IMR-90 (cell line): ENCODE measurements at regions not wholly inside any gene's neighbourhood (a gene's known extent, or its start where the extent isn't known, plus 50 kb on each side); places are given as distances from the start of the nearest gene placed in this dataset.

Experiments used
- ATAC-seq: fragments of 200-7000 bp; cut with Tn5 transposase; 2 replicates; pipeline ENCODE4 v1.9.1; 2020; ENCODE audit warnings: low read depth, mild to moderate bottlenecking, moderate library complexity
- BruUV-seq: library from RNA; stranded (reverse); fragments of 400-500 nt; replicated peaks from 2 replicates; lab custom pipeline; 2021; lab: Mats Ljungman, UMichigan
- CTCF ChIA-PET: fragments of 300-600 bp; formaldehyde crosslinking; extraction: SDS; loops from one replicate; lab custom pipeline; 2021; ENCODE audit warnings: antibody characterized with exemption; lab: Yijun Ruan, JAX
- POLR2A ChIA-PET: fragments of 300-600 bp; sonication (Branson Sonifier 250); formaldehyde crosslinking; loops from one replicate; lab custom pipeline; 2022; ENCODE audit warnings: antibody characterized with exemption; ENCODE audit not compliant: unreplicated experiment; lab: Charles Lee
- DNase-seq: peaks from one replicate; pipeline ENCODE4 v3.0.0; 2013
- H2AFZ ChIP-seq: replicated peaks from 2 replicates; pipeline ENCODE3; 2013; ENCODE audit warnings: low read length, mild to moderate bottlenecking; ENCODE audit not compliant: poor library complexity
- H2AK5ac ChIP-seq: 2 replicates; pipeline ENCODE4 v1.6.1; 2013; ENCODE audit warnings: low read depth, low read length, inconsistent platforms
- H2AK9ac ChIP-seq: replicated peaks from 2 replicates; pipeline ENCODE3; 2013; ENCODE audit warnings: mild to moderate bottlenecking, low read depth, low read length, moderate library complexity; ENCODE audit not compliant: poor library complexity
- H2BK120ac ChIP-seq: 2 replicates; pipeline ENCODE4 v1.6.1; 2013; ENCODE audit warnings: low read depth, low read length, inconsistent platforms
- H2BK15ac ChIP-seq: 3 replicates; pipeline ENCODE4 v1.6.1; 2013; ENCODE audit warnings: low read depth, low read length, inconsistent platforms
- H2BK20ac ChIP-seq: 2 replicates; pipeline ENCODE4 v1.6.1; 2013; ENCODE audit warnings: low read depth, mild to moderate bottlenecking, inconsistent platforms, low read length, moderate library complexity
- H2BK5ac ChIP-seq: 2 replicates; pipeline ENCODE4 v1.6.1; 2013; ENCODE audit warnings: mild to moderate bottlenecking, low read depth, low read length, inconsistent platforms; ENCODE audit not compliant: poor library complexity, severe bottlenecking
- H3K14ac ChIP-seq: replicated peaks from 2 replicates; pipeline ENCODE4 v1.6.1; 2013; ENCODE audit warnings: low read depth, low read length, inconsistent platforms
- H3K18ac ChIP-seq: 2 replicates; pipeline ENCODE4 v1.6.1; 2013; ENCODE audit warnings: low read depth, low read length, control low read depth
- H3K23ac ChIP-seq: 2 replicates; pipeline ENCODE4 v1.6.1; 2013; ENCODE audit warnings: low read depth, low read length, inconsistent platforms
- H3K27ac ChIP-seq: 2 replicates; pipeline ENCODE4 v1.5.1; 2013; ENCODE audit warnings: mild to moderate bottlenecking, control low read depth, low read length; ENCODE audit not compliant: insufficient read depth
- H3K27me3 ChIP-seq: 2 replicates; pipeline ENCODE4 v1.6.1; 2013; ENCODE audit warnings: low read length; ENCODE audit not compliant: control insufficient read depth, insufficient read depth
- H3K36me3 ChIP-seq: 2 replicates; pipeline ENCODE4 v1.6.1; 2013; ENCODE audit warnings: low read length, mixed read lengths; ENCODE audit not compliant: control insufficient read depth, insufficient read depth
- H3K4ac ChIP-seq: 2 replicates; pipeline ENCODE4 v1.6.1; 2013; ENCODE audit warnings: low read depth, low read length, inconsistent platforms
- H3K4me1 ChIP-seq: 2 replicates; pipeline ENCODE4 v1.6.1; 2013; ENCODE audit warnings: low read length, mixed read lengths; ENCODE audit not compliant: control insufficient read depth, insufficient read depth
- H3K4me2 ChIP-seq: 2 replicates; pipeline ENCODE4 v1.6.1; 2013; ENCODE audit warnings: low read depth, mild to moderate bottlenecking, control low read depth, low read length, moderate library complexity
- H3K4me3 ChIP-seq: 2 replicates; pipeline ENCODE4 v1.5.1; 2013; ENCODE audit warnings: low read depth, mild to moderate bottlenecking, control low read depth, low read length, moderate library complexity; ENCODE audit not compliant: insufficient read depth
- H3K56ac ChIP-seq: 2 replicates; pipeline ENCODE4 v1.6.1; 2013; ENCODE audit warnings: low read length, inconsistent platforms; ENCODE audit not compliant: insufficient read depth; ENCODE audit errors: extremely low read depth
- H3K79me1 ChIP-seq, 2 experiments: 2 replicates each; pipeline ENCODE4 v1.6.1; 2013; ENCODE audit warnings: low read length in 2 of 2, inconsistent platforms in 1 of 2, low read depth in 1 of 2
- H3K9ac ChIP-seq: 2 replicates; pipeline ENCODE4 v1.6.1; 2013; ENCODE audit warnings: low read depth, low read length, control low read depth
- H3K9me1 ChIP-seq: 2 replicates; pipeline ENCODE4 v1.6.1; 2013; ENCODE audit warnings: low read length, inconsistent platforms; ENCODE audit not compliant: insufficient read depth
- H3K9me3 ChIP-seq: 2 replicates; pipeline ENCODE4 v1.6.1; 2013; ENCODE audit warnings: low read length; ENCODE audit not compliant: control insufficient read depth, insufficient read depth
- H4K20me1 ChIP-seq: 2 replicates; pipeline ENCODE4 v1.6.1; 2013; ENCODE audit warnings: low read length, inconsistent platforms; ENCODE audit not compliant: insufficient read depth
- H4K5ac ChIP-seq: 2 replicates; pipeline ENCODE4 v1.6.1; 2013; ENCODE audit warnings: mild to moderate bottlenecking, low read depth, low read length, control low read depth
- H4K8ac ChIP-seq, 2 experiments: 2 replicates each; pipeline ENCODE4 v1.6.1; 2013; ENCODE audit warnings: low read depth in 2 of 2, low read length in 2 of 2, control low read depth in 1 of 2, inconsistent platforms in 1 of 2
- H4K91ac ChIP-seq: 2 replicates; pipeline ENCODE4 v1.6.1; 2013; ENCODE audit warnings: low read depth, low read length, inconsistent platforms; ENCODE audit not compliant: insufficient read depth
- BHLHE40 ChIP-seq: fragments of 150-350 bp; IDR thresholded peaks from 2 replicates; pipeline ENCODE4 v1.6.1; 2016; ENCODE audit warnings: mild to moderate bottlenecking, low read depth, low read length
- CHD1 ChIP-seq: IDR thresholded peaks from 2 replicates; pipeline ENCODE4 v1.6.1; 2012; ENCODE audit warnings: low read depth, low read length, improper control_type of control experiment
- WGBS, 2 experiments: methylation state at CpG; one replicate each; pipeline versions ENCODE4 v1.1.5 to v1.1.7; 2013; ENCODE audit warnings: missing lambda C conversion rate in 2 of 2; ENCODE audit not compliant: insufficient read length in 1 of 2; ENCODE audit errors: extremely low coverage in 2 of 2; 5-methylcytosine and 5-hydroxymethylcytosine counted together
- dilution Hi-C: fragments of 300-500 bp; cut with HindIII; formaldehyde crosslinking; loops from one replicate; pipeline ENCODE4 v1.14.3; 2018; ENCODE audit warnings: low sequenced_read_pairs; ENCODE audit not compliant: unreplicated experiment
- in situ Hi-C: fragments of 300-500 bp; cut with MboI; formaldehyde crosslinking; loops from 3 replicates; pipeline ENCODE4 v1.14.3; 2019; ENCODE audit warnings: low sequenced_read_pairs, inconsistent platforms, mixed read lengths
- intact Hi-C: fragments of 100-400 bp; cut with micrococcal nuclease; formaldehyde crosslinking; loops from 2 replicates; pipeline ENCODE4 v1.10.0; 2022

GRCh38 chr6:114940181-114940580, 597.4 kb upstream of the HS3ST5 start:
- H3K9ac ChIP-seq, result no peak overlapping the region
- no peak overlapping the region for H3K4ac ChIP-seq
- no peaks in the 10 kb centered on the region for H3K27me3 ChIP-seq
- no CpG with 5 or more reads among the region's 1 CpG for WGBS, 2 experiments
- no peak overlapping the region for H2AK9ac ChIP-seq
- no peaks in the 10 kb centered on the region for H3K36me3 ChIP-seq
- peaks cover 4% of the 10 kb centered on the region; the same call in 1 of the 2 replicates for H3K9me3 ChIP-seq
- no peak overlapping the region for H3K14ac ChIP-seq
- H2BK5ac ChIP-seq, result no peak overlapping the region
- dilution Hi-C loops (no loop called here), intact Hi-C loops (no loop called here), in situ Hi-C loops (no loop called here)
- no peak overlapping the region for H4K5ac ChIP-seq
- H3K4me1 ChIP-seq, result no peaks in the 10 kb centered on the region
- H2AK5ac ChIP-seq, result no peak overlapping the region
- H4K20me1 ChIP-seq, result no peaks in the 10 kb centered on the region
- H4K91ac ChIP-seq, result no peak overlapping the region
- H3K79me1 ChIP-seq, result no peaks in the 10 kb centered on the region
- no peaks in the 10 kb centered on the region for H3K9me1 ChIP-seq
- DNase-seq, result no peak
- no peak for ATAC-seq
- CTCF ChIA-PET, result no interaction called here
- H3K18ac ChIP-seq, result no peak overlapping the region
- TF ChIP-seq CHD1 (no peak), BHLHE40 (no peak)
- H4K8ac ChIP-seq, result no peak overlapping the region
- no TSS peak for BruUV-seq
- no peak overlapping the region for H2AFZ ChIP-seq
- H3K4me3 ChIP-seq, result no peak overlapping the region
- H3K27ac ChIP-seq, result no peak overlapping the region
- POLR2A ChIA-PET, result no interaction called here
- H3K4me2 ChIP-seq, result no peak overlapping the region
- H2BK120ac ChIP-seq, result no peak overlapping the region
- H2BK20ac ChIP-seq, result no peak overlapping the region
- no peak overlapping the region for H2BK15ac ChIP-seq
- no peak overlapping the region for H3K56ac ChIP-seq
- no peak overlapping the region for H3K23ac ChIP-seq
